ENCODE measurements at regions not wholly inside any gene's neighbourhood (a gene's known extent, or its start where the extent isn't known, plus 50 kb on each side); places are given as distances from the start of the nearest gene placed in this dataset.

- TF ChIP-seq, protein P1, sequence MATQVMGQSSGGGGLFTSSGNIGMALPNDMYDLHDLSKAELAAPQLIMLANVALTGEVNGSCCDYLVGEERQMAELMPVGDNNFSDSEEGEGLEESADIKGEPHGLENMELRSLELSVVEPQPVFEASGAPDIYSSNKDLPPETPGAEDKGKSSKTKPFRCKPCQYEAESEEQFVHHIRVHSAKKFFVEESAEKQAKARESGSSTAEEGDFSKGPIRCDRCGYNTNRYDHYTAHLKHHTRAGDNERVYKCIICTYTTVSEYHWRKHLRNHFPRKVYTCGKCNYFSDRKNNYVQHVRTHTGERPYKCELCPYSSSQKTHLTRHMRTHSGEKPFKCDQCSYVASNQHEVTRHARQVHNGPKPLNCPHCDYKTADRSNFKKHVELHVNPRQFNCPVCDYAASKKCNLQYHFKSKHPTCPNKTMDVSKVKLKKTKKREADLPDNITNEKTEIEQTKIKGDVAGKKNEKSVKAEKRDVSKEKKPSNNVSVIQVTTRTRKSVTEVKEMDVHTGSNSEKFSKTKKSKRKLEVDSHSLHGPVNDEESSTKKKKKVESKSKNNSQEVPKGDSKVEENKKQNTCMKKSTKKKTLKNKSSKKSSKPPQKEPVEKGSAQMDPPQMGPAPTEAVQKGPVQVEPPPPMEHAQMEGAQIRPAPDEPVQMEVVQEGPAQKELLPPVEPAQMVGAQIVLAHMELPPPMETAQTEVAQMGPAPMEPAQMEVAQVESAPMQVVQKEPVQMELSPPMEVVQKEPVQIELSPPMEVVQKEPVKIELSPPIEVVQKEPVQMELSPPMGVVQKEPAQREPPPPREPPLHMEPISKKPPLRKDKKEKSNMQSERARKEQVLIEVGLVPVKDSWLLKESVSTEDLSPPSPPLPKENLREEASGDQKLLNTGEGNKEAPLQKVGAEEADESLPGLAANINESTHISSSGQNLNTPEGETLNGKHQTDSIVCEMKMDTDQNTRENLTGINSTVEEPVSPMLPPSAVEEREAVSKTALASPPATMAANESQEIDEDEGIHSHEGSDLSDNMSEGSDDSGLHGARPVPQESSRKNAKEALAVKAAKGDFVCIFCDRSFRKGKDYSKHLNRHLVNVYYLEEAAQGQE (IDR thresholded peaks at IDR 0.05; ENCODE audit: unreplicated experiment): no peak
- TF ChIP-seq CTCF (conservative IDR thresholded peaks at IDR 0.05; ENCODE audit: low read depth in 2 of 2) (no peak), POLR2AphosphoS5 (IDR thresholded peaks at IDR 0.05; ENCODE audit: low read depth) (no peak), ZNF331 (CRISPR knock-in tag; IDR thresholded peaks at IDR 0.05; ENCODE audit: low read depth) (no peak), EZH2phosphoT487 (IDR thresholded peaks at IDR 0.05; ENCODE audit: unreplicated experiment) (no peak), EZH2 (IDR thresholded peaks at IDR 0.05; ENCODE audit: low read depth, unreplicated experiment) (no peak), CREB1 (CRISPR knock-in tag; IDR thresholded peaks at IDR 0.05; ENCODE audit: low read depth) (no peak), ZNF114 (CRISPR knock-in tag; IDR thresholded peaks at IDR 0.05) (no peak), JUNB (IDR thresholded peaks at IDR 0.05; ENCODE audit: unreplicated experiment) (no peak), ZNF462 (CRISPR knock-in tag; IDR thresholded peaks at IDR 0.05) (no peak)
Observed at GRCh38 chr16:79426663-79427062, 173.9 kb downstream of the MAF start.
